MCF 10A (cell line): ENCODE measurements at regions not wholly inside any gene's neighbourhood (a gene's known extent, or its start where the extent isn't known, plus 50 kb on each side); places are given as distances from the start of the nearest gene placed in this dataset.

ENCODE experiments used
- BruUV-seq: library from RNA; stranded (reverse); fragments of 400-500 nt; replicated peaks from 2 replicates; lab custom pipeline; 2021; lab: Mats Ljungman, UMichigan
- CTCF ChIA-PET: fragments of 300-600 bp; sonication (Branson Sonifier 250); formaldehyde crosslinking; extraction: SDS; loops from one replicate; lab custom pipeline; 2021; ENCODE audit warnings: antibody characterized with exemption, inconsistent platforms; lab: Yijun Ruan, JAX
- POLR2A ChIA-PET: fragments of 300-600, 350-650 bp; sonication (Branson Sonifier 250); formaldehyde crosslinking; extraction: SDS; loops from one replicate; lab custom pipeline; 2020; ENCODE audit warnings: antibody characterized with exemption, inconsistent platforms; lab: Yijun Ruan, JAX
- DNase-seq: peaks from one replicate; pipeline ENCODE4 v3.0.0-alpha.2; 2018; ENCODE audit not compliant: unreplicated experiment
- H3K27ac Mint-ChIP-seq: one replicate; pipeline ENCODE4 v1.8.0; 2022; ENCODE audit warnings: mild to moderate bottlenecking, low read depth, mixed read lengths; ENCODE audit not compliant: unreplicated experiment
- H3K27me3 Mint-ChIP-seq: one replicate; pipeline ENCODE4 v1.8.0; 2022; ENCODE audit warnings: mixed read lengths; ENCODE audit not compliant: insufficient read depth, unreplicated experiment
- H3K36me3 Mint-ChIP-seq: one replicate; pipeline ENCODE4 v1.8.0; 2022; ENCODE audit warnings: mild to moderate bottlenecking, moderate library complexity, mixed read lengths; ENCODE audit not compliant: insufficient read depth, unreplicated experiment
- H3K4me1 Mint-ChIP-seq: one replicate; pipeline ENCODE4 v1.8.0; 2022; ENCODE audit warnings: mixed read lengths; ENCODE audit not compliant: insufficient read depth, unreplicated experiment
- H3K4me3 Mint-ChIP-seq: one replicate; pipeline ENCODE4 v1.8.0; 2022; ENCODE audit warnings: mild to moderate bottlenecking, moderate library complexity, mixed read lengths; ENCODE audit not compliant: unreplicated experiment
- H3K9me3 Mint-ChIP-seq: one replicate; pipeline ENCODE4 v1.8.0; 2022; ENCODE audit warnings: mixed read lengths; ENCODE audit not compliant: unreplicated experiment
- intact Hi-C: fragments of 100-400 bp; cut with micrococcal nuclease; formaldehyde crosslinking; loops from 2 replicates; pipeline ENCODE4 v1.14.1; 2022
- TF ChIP-seq, protein P1 (sequence below): fragments of 200-600 bp; IDR thresholded peaks from one replicate; pipeline ENCODE4 v1.8.0; 2022; ENCODE audit warnings: antibody characterized with exemption, mild to moderate bottlenecking; ENCODE audit not compliant: unreplicated experiment

GRCh38 chr4:29304595-29304994 lies 1415.6 kb upstream of the PCDH7 start:
- no peak overlapping the region for H3K4me3 Mint-ChIP-seq
- no peaks in the 10 kb centered on the region for H3K9me3 Mint-ChIP-seq
- H3K27me3 Mint-ChIP-seq: no peaks in the 10 kb centered on the region
- intact Hi-C loops: no loop called here
- H3K4me1 Mint-ChIP-seq: peaks cover 10% of the 10 kb centered on the region
- ChIA-PET POLR2A (no interaction called here), CTCF (no interaction called here)
- H3K27ac Mint-ChIP-seq: peak overlapping the region; percentile 54
- DNase-seq: peak; percentile 60
- BruUV-seq: no TSS peak
- no peaks in the 10 kb centered on the region for H3K36me3 Mint-ChIP-seq
- TF ChIP-seq, protein P1, sequence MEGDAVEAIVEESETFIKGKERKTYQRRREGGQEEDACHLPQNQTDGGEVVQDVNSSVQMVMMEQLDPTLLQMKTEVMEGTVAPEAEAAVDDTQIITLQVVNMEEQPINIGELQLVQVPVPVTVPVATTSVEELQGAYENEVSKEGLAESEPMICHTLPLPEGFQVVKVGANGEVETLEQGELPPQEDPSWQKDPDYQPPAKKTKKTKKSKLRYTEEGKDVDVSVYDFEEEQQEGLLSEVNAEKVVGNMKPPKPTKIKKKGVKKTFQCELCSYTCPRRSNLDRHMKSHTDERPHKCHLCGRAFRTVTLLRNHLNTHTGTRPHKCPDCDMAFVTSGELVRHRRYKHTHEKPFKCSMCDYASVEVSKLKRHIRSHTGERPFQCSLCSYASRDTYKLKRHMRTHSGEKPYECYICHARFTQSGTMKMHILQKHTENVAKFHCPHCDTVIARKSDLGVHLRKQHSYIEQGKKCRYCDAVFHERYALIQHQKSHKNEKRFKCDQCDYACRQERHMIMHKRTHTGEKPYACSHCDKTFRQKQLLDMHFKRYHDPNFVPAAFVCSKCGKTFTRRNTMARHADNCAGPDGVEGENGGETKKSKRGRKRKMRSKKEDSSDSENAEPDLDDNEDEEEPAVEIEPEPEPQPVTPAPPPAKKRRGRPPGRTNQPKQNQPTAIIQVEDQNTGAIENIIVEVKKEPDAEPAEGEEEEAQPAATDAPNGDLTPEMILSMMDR: no peak

DNA sequence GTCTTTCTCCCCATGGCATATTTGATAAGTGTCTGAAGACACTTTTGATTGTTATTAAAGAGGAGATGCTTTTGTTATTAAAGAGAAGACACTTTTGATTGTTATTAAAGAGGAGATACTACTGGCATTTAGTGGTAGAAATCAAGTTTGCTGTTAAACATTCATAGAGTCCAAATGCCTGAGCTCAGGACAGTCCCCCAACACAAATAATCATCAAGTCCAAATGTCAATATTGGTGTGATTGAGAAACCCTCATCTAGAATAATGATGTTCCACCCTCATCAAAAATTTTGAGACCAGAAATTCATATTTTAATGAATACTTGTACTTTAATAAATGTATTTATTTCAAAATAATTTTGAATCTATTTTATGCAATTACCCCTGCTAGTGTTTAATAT lies 1412.9 kb upstream of the PCDH7 start:
- Mint-ChIP-seq H3K4me1 (peaks cover 17% of the 10 kb centered on the region), H3K4me3 (no peak overlapping the region), H3K27me3 (no peaks in the 10 kb centered on the region), H3K9me3 (no peaks in the 10 kb centered on the region), H3K36me3 (no peaks in the 10 kb centered on the region), H3K27ac (no peak overlapping the region)
- TF ChIP-seq, protein P1: no peak
- BruUV-seq: no TSS peak
- no peak for DNase-seq
- intact Hi-C loops: no loop called here
- ChIA-PET POLR2A (no interaction called here), CTCF (no interaction called here)

DNA sequence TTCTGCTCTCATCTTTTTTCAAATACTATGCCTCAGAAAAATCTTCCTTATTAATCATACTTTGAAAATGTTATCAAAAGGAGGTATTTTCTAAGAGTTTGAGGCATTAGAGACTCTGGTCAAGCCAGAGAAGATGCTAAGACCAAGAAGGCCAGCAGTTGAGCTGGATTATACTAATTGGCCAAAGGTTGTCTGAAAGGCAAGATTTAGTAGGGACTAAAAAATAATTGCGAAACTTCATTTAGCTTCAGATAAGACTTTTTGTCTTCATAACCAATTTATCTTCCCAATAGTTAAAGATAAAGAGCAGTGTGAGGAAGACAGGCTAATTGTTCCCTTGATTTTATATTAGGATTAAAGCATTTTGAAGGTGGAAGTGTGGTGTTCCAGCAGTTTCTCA lies 1412.4 kb upstream of the PCDH7 start:
- TF ChIP-seq, protein P1: no peak
- H3K27ac Mint-ChIP-seq: no peak overlapping the region
- intact Hi-C loops: no loop called here
- CTCF ChIA-PET: no interaction called here
- BruUV-seq: no TSS peak
- H3K27me3 Mint-ChIP-seq: no peaks in the 10 kb centered on the region
- H3K9me3 Mint-ChIP-seq: no peaks in the 10 kb centered on the region
- H3K4me1 Mint-ChIP-seq: peaks cover 17% of the 10 kb centered on the region
- no peak overlapping the region for H3K4me3 Mint-ChIP-seq
- POLR2A ChIA-PET: no interaction called here
- DNase-seq: no peak
- no peaks in the 10 kb centered on the region for H3K36me3 Mint-ChIP-seq

DNA sequence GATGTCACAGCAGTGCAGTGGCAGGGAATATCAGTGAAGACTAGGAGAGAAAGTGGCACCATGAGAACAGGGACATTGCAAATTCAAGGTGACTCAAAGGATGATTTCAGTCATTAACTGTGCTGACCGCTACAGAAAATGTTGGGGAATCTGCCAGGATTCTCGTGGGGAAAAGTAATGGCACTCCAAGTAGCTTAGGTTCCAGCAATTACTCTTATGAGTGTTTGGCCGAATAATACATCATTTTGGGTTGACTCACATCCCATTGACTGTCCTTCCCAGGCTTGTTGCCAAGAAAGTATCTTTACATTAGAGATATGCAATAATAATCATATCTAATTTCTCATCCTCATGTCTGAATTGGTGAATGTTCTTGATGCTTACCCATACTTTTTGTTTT lies 1411.1 kb upstream of the PCDH7 start:
- H3K27me3 Mint-ChIP-seq: no peaks in the 10 kb centered on the region
- H3K4me1 Mint-ChIP-seq: peaks cover 17% of the 10 kb centered on the region
- intact Hi-C loops: no loop called here
- H3K36me3 Mint-ChIP-seq: no peaks in the 10 kb centered on the region
- ChIA-PET CTCF (interaction anchor here (0.6 kb wide), 1 partner anchor 13 kb away, joined by 3 read pairs; no protein-coding TSS in a partner anchor), POLR2A (no interaction called here)
- TF ChIP-seq, protein P1: no peak
- H3K4me3 Mint-ChIP-seq: no peak overlapping the region
- no TSS peak for BruUV-seq
- peak; percentile 71 for DNase-seq
- no peaks in the 10 kb centered on the region for H3K9me3 Mint-ChIP-seq
- peak overlapping the region; percentile 18 for H3K27ac Mint-ChIP-seq
